ENCODE measurements at regions not wholly inside any gene's neighbourhood (a gene's known extent, or its start where the extent isn't known, plus 50 kb on each side); places are given as distances from the start of the nearest gene placed in this dataset.
"Not testable (repeated sequence)": the region's sequence is repeated elsewhere in the genome, so short reads cannot be mapped to it uniquely, and the experiment has no call there.

DNA sequence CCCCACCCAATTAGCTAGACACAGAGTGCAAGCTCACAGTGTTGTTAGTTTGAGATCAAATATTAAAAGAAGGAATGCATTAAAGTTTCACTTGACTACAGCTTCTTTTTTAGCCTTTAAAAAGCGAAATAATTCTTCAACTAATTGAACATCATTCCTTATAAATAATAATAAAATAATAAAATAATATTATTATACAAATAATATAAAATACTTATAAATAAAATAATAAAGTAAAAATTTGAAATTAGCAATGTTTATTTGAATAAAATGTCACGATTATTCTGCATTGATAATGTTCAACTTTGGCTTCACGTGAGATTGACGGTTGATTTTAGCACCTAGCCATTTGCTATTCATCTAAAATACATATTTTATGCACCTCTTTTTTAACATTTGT is 819.3 kb downstream of the FRK start:
- Histone ChIP-seq H3K9ac (no peak overlapping the region), H3K4me1 (no peaks in the 10 kb centered on the region), H3K9me3 (peaks cover 10% of the 10 kb centered on the region), H3K27me3 (no peaks in the 10 kb centered on the region), H3K27ac (no peak overlapping the region), H3K36me3 (no peaks in the 10 kb centered on the region), H3K4me3 (no peak overlapping the region), H3K4me2 (no peak overlapping the region), H4K20me1 (no peaks in the 10 kb centered on the region)
- no peak for TF ChIP-seq Cebpa-rat (IDR thresholded peaks at IDR 0.05)

DNA sequence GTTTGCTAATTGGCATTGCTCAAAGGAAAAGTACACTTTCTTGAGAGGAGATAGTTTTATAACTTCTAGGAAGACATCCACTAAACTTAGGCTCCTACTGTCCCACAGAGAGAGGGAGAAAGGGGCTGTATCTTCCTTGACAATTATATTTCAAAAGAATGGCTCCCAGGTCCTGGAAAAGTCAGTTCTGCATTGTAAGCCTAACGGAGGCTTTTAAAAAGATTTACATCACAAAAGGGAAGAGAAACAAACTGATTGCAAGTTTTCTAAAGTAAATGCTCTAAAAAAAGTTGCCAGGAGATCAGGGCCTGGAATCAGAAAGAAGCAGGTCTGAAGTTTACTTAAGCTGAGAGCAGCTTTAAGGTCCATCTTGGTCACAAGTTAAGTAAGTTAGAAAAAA is 839.5 kb downstream of the FRK start:
- Histone ChIP-seq H3K27me3 (no peaks in the 10 kb centered on the region), H3K9me3 (no peaks in the 10 kb centered on the region), H3K4me2 (no peak overlapping the region), H3K4me3 (no peak overlapping the region), H3K27ac (no peak overlapping the region), H3K9ac (no peak overlapping the region), H4K20me1 (no peaks in the 10 kb centered on the region), H3K4me1 (no peaks in the 10 kb centered on the region), H3K36me3 (no peaks in the 10 kb centered on the region)
- no peak for TF ChIP-seq Cebpa-rat (IDR thresholded peaks at IDR 0.05)

DNA sequence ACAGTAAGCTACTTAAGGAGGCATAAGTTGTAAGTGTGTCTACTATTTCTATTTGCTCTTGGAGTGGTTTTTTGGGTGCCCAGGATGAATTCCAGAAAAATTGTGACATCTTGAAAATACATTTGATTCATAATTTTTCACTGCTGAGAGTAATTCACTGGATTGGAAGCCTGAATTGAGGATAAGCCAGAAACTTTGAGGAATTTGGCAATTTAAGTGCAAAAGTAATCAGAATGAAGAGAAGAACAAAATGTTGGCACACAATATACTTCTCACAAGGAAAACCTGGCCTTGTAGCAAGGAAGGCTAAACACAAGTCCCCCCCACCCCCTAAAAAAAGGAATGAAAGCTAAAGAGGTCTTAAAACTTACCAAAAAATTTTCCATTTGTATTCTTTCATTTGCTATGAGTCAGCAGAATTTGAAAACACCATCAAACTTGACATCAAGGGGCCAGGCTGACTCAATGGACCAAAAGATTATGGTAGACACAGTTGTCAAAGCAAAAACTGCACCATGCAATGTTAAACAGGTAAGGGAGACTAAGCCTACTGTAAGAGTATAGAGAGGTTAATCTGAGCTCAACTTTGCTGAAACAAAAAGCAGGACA is 840.0 kb downstream of the FRK start:
- Histone ChIP-seq H3K9me3 (no peaks in the 10 kb centered on the region), H4K20me1 (no peaks in the 10 kb centered on the region), H3K4me1 (no peaks in the 10 kb centered on the region), H3K4me3 (no peak overlapping the region), H3K9ac (no peak overlapping the region), H3K27ac (no peak overlapping the region), H3K4me2 (no peak overlapping the region), H3K27me3 (no peaks in the 10 kb centered on the region), H3K36me3 (no peaks in the 10 kb centered on the region)
- no peak for TF ChIP-seq Cebpa-rat (IDR thresholded peaks at IDR 0.05)

DNA sequence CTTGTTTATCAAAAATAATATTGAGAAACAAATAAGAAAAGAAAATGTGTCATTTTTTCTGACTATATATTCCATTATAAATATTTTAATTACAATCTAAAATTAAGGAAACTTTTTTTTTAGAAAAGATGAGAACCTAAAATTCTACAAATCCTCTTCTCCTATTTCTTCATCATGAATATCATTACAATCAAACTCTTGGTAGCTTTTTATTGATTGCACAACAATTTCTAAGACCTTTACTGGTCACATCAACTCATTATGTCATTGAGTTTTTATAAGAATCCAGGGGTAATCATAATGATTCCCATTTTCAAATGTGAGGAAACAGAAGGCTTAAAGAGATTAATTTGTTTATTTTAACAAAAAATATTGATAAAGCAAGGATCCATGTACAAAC is 841.0 kb downstream of the FRK start:
- no peak overlapping the region for H3K27ac ChIP-seq
- H3K4me1 ChIP-seq, result no peaks in the 10 kb centered on the region
- no peaks in the 10 kb centered on the region for H3K36me3 ChIP-seq
- no peaks in the 10 kb centered on the region for H4K20me1 ChIP-seq
- no peak overlapping the region for H3K4me2 ChIP-seq
- H3K27me3 ChIP-seq, result no peaks in the 10 kb centered on the region
- no peaks in the 10 kb centered on the region for H3K9me3 ChIP-seq
- no peak overlapping the region for H3K9ac ChIP-seq
- H3K4me3 ChIP-seq, result no peak overlapping the region
- TF ChIP-seq Cebpa-rat (IDR thresholded peaks at IDR 0.05), result no peak

DNA sequence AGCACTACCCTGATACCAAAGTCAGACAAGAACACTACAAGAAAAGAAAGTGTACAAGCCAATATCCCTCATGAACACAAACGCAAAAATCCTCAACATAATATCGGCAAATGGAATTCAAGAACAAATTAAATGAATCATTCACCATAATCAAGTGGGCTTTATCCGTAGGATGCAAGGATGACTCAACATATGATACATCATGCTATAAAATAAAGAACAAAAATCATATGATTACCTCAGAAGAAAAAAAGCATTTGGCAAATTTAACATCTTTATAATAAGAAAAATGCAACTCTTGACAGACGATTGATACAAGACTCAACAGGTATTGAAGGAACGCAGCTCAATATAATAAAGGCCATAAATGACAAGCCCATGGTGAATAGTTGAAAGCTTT is 843.9 kb downstream of the FRK start:
- H3K9me3 ChIP-seq, result no peaks in the 10 kb centered on the region
- H3K36me3 ChIP-seq, result no peaks in the 10 kb centered on the region
- H3K27me3 ChIP-seq, result no peaks in the 10 kb centered on the region
- H4K20me1 ChIP-seq, result no peaks in the 10 kb centered on the region
- H3K4me1 ChIP-seq, result no peaks in the 10 kb centered on the region
- no peak overlapping the region for H3K4me3 ChIP-seq
- H3K27ac ChIP-seq, result no peak overlapping the region
- H3K4me2 ChIP-seq, result no peak overlapping the region
- no peak for TF ChIP-seq Cebpa-rat (IDR thresholded peaks at IDR 0.05)
- H3K9ac ChIP-seq, result no peak overlapping the region

DNA sequence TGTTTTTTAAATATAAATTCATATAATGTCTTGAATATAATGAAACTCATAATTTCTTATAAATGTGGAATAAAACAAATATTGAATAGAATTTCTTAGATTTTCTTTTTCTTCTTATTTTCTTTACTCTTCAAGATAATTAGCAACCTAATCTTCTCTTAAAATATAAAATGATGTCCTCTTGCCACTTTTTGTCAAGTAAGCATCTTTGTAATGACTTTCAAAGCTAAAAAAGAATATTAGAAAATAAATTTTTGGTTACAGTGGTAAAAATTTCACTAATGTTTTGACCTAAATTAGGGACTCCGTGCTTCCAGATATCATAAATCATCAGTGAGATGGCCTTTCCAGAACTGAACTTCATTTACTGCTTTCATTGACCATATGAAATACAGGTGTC is 846.4 kb downstream of the FRK start:
- H4K20me1 ChIP-seq, result no peaks in the 10 kb centered on the region
- no peaks in the 10 kb centered on the region for H3K36me3 ChIP-seq
- H3K9me3 ChIP-seq, result no peaks in the 10 kb centered on the region
- no peaks in the 10 kb centered on the region for H3K4me1 ChIP-seq
- H3K27me3 ChIP-seq, result no peaks in the 10 kb centered on the region
- TF ChIP-seq Cebpa-rat (IDR thresholded peaks at IDR 0.05), result no peak
- H3K27ac ChIP-seq, result no peak overlapping the region
- H3K4me3 ChIP-seq, result no peak overlapping the region
- H3K9ac ChIP-seq, result no peak overlapping the region
- no peak overlapping the region for H3K4me2 ChIP-seq

DNA sequence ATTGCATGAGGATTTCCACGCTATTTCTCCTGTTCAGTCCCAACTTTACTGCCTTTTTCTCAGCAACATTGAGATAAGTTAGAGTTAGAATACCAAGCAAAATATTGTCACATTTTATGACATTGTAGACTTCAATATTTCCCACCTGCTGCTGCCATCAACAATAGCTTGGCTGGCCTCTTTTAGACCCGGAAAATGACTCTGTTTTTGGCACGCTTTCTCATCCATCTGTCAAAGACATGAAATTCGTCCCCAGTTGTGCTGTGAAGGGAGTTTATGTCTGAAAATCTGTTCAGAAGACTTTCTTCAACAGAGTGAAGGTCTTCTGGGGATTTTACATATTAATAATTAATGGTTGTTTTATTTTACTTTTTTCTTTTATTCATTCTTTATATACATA is 857.3 kb downstream of the FRK start:
- Histone ChIP-seq H3K9me3 (peaks cover 4% of the 10 kb centered on the region), H3K27ac (no peak overlapping the region), H3K4me2 (no peak overlapping the region), H3K27me3 (no peaks in the 10 kb centered on the region), H3K4me3 (no peak overlapping the region), H3K36me3 (no peaks in the 10 kb centered on the region), H4K20me1 (no peaks in the 10 kb centered on the region), H3K4me1 (no peaks in the 10 kb centered on the region), H3K9ac (no peak overlapping the region)
- no peak for TF ChIP-seq Cebpa-rat (IDR thresholded peaks at IDR 0.05)

DNA sequence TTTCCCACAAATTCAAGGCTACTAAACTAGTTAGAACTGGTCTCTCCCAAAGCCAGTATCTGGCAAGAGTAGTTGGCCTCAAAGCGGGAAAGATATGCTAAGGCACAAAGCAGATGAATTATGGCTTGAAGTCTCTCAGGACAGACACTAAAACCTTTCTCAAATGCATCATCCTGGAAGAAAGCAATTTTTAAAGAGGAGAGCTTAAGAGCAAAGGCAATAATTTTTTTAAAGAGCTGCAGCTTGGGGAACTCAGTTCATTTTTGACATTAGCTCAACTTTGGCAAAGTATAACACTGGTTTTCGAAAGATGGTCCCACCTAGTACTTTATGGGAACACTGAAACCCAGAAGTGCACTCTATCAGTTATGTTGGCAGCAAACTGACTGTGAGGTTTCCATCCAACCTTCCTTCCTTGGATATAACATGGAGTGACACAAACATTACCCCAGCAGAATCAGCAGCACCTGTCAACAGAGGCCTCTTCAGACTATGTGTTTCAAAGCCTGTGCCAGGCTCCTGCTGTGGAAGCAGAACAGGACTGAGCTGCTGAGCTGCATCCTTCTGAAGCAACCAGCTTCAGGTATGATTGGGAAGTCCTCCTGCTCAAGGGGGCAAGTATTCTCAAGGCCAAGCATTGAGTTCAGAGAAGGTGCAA is 852.3 kb upstream of the HS3ST5 start:
- no peak overlapping the region for H3K9ac ChIP-seq
- peaks cover 10% of the 10 kb centered on the region for H3K9me3 ChIP-seq
- no peak overlapping the region for H3K27ac ChIP-seq
- H3K27me3 ChIP-seq, result no peaks in the 10 kb centered on the region
- no peaks in the 10 kb centered on the region for H3K36me3 ChIP-seq
- H3K4me3 ChIP-seq, result no peak overlapping the region
- H3K4me1 ChIP-seq, result no peaks in the 10 kb centered on the region
- TF ChIP-seq Cebpa-rat (IDR thresholded peaks at IDR 0.05), result no peak
- H3K4me2 ChIP-seq, result no peak overlapping the region
- H4K20me1 ChIP-seq, result no peaks in the 10 kb centered on the region

DNA sequence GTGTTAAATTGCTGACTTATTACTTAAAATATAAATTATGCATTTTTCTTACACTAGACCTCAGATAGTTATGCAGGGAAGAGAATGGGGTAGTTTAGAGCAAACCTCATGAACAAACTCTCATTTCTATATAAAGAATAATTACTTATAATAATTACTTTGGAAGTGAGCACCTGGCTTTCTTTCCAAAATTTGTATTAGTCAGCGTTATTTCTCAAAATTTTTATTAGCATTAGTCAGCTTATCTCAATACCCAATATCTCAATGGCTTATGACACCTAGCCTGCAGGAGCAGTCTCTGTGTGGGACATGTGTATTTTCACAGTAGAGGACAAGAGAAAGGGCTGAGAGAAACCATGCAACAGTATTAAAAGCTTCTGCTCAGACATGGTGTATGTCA is 849.2 kb upstream of the HS3ST5 start:
- H3K9me3 ChIP-seq, result no peaks in the 10 kb centered on the region
- H3K36me3 ChIP-seq, result no peaks in the 10 kb centered on the region
- no peak overlapping the region for H3K4me3 ChIP-seq
- no peak overlapping the region for H3K4me2 ChIP-seq
- no peak overlapping the region for H3K9ac ChIP-seq
- H3K4me1 ChIP-seq, result no peaks in the 10 kb centered on the region
- H3K27ac ChIP-seq, result no peak overlapping the region
- no peaks in the 10 kb centered on the region for H3K27me3 ChIP-seq
- no peaks in the 10 kb centered on the region for H4K20me1 ChIP-seq
- TF ChIP-seq Cebpa-rat (IDR thresholded peaks at IDR 0.05), result no peak

DNA sequence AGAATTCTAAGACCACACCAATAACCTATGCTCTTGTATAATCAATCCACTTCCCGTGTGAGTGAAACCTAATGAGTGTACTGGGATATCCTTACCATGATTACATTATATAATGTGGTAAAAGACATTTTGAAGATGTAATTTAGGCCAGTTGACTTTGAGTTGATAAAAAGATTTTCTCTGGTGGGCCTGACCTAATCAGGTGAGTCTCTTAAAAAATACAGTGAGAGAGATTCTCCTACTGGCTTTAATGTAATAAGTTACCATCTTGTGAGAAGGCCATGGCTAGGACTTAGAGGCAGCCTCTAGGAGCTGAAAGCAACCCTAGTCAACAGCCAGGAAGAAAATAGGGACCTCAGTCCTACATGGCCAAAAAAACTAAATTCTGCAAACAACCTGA is 847.7 kb upstream of the HS3ST5 start:
- Histone ChIP-seq H4K20me1 (no peaks in the 10 kb centered on the region), H3K9ac (no peak overlapping the region), H3K4me3 (no peak overlapping the region), H3K27me3 (no peaks in the 10 kb centered on the region), H3K36me3 (no peaks in the 10 kb centered on the region), H3K9me3 (no peaks in the 10 kb centered on the region), H3K4me1 (no peaks in the 10 kb centered on the region), H3K4me2 (no peak overlapping the region), H3K27ac (no peak overlapping the region)
- no peak for TF ChIP-seq Cebpa-rat (IDR thresholded peaks at IDR 0.05)

DNA sequence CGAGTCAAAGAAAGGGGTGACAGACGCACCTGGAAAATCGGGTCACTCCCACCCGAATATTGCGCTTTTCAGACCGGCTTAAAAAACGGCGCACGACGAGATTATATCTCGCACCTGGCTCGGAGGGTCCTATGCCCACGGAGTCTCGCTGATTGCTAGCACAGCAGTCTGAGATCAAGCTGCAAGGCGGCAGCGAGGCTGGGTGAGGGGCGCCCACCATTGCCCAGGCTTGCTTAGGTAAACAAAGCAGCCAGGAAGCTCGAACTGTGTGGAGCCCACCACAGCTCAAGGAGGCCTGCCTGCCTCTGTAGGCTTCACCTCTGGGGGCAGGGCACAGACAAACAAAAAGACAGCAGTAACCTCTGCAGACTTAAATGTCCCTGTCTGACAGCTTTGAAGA is 832.6 kb upstream of the HS3ST5 start:
- not testable (repeated sequence) for H3K9ac ChIP-seq, H3K27ac ChIP-seq, H3K4me2 ChIP-seq, H3K36me3 ChIP-seq, H3K9me3 ChIP-seq, H4K20me1 ChIP-seq, H3K4me1 ChIP-seq, H3K4me3 ChIP-seq, H3K27me3 ChIP-seq

DNA sequence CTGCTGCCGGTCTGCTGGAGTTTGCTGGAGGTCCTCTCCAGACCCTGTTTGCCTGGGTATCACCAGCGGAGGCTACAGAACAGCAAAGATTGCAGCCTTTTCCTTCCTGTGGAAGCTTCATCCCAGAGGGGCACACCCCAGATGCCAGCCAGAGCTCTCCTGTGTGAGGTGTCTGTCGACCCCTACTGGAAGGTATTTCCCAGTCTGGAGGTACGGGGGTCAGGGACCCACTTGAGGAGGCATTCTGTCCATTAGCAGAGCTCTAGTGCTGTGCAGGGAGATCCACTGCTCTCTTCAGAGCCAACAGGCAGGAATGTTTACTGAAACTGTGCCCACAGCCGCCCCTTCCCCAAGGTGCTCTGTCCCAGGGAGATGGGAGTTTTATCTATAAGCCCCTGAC is 823.1 kb upstream of the HS3ST5 start:
- not testable (repeated sequence) for H3K4me3 ChIP-seq, H3K4me1 ChIP-seq, H3K9me3 ChIP-seq, H3K9ac ChIP-seq, H3K27ac ChIP-seq, H4K20me1 ChIP-seq, H3K4me2 ChIP-seq, H3K36me3 ChIP-seq, H3K27me3 ChIP-seq

Data from BLaER1 (cell line).